Liver (tissue), 8 donors: ENCODE measurements at regions not wholly inside any gene's neighbourhood (a gene's known extent, or its start where the extent isn't known, plus 50 kb on each side); places are given as distances from the start of the nearest gene placed in this dataset.

Experiments used
- DNase-seq: peaks from one replicate; pipeline ENCODE4 v3.0.0-alpha.2; 2017; ENCODE audit warnings: low spot score
- H3K27ac ChIP-seq, 2 donors: one replicate each; pipeline ENCODE4 v1.7.0; 2013; ENCODE audit warnings: inconsistent platforms in 2 of 2, low read length in 2 of 2, control low read depth in 1 of 2, low read depth in 1 of 2, mild to moderate bottlenecking in 1 of 2
- H3K27me3 ChIP-seq, 4 donors: one replicate each; pipeline versions ENCODE4 v1.6.1 to v1.7.0; 2013; ENCODE audit warnings: low read length in 3 of 4, inconsistent platforms in 1 of 4, mild to moderate bottlenecking in 1 of 4, moderate library complexity in 1 of 4; ENCODE audit not compliant: control insufficient read depth in 4 of 4, insufficient read depth in 4 of 4
- H3K36me3 ChIP-seq, 4 donors: one replicate each; pipeline versions ENCODE4 v1.6.1 to v1.7.0; 2013; ENCODE audit warnings: low read length in 3 of 4, mild to moderate bottlenecking in 3 of 4, low read depth in 1 of 4, moderate library complexity in 1 of 4; ENCODE audit not compliant: control insufficient read depth in 4 of 4, insufficient read depth in 3 of 4
- H3K4me1 ChIP-seq, 4 donors: one replicate each; pipeline versions ENCODE4 v1.6.1 to v1.7.0; 2013; ENCODE audit warnings: low read length in 3 of 4, mild to moderate bottlenecking in 3 of 4, moderate library complexity in 1 of 4; ENCODE audit not compliant: control insufficient read depth in 4 of 4, insufficient read depth in 4 of 4
- H3K4me3 ChIP-seq, 3 donors: one replicate each; pipeline versions ENCODE4 v1.6.1 to v1.7.0; 2013; ENCODE audit warnings: low read length in 3 of 3, control low read depth in 1 of 3, low read depth in 1 of 3, mild to moderate bottlenecking in 1 of 3
- H3K9ac ChIP-seq, 2 donors: one replicate each; pipeline ENCODE4 v1.7.0; 2013; ENCODE audit warnings: low read length in 2 of 2, mild to moderate bottlenecking in 2 of 2, moderate library complexity in 2 of 2, control low read depth in 1 of 2, low read depth in 1 of 2
- H3K9me3 ChIP-seq, 4 donors: one replicate each; pipeline versions ENCODE4 v1.6.1 to v1.7.0; 2013; ENCODE audit warnings: low read length in 3 of 4; ENCODE audit not compliant: control insufficient read depth in 4 of 4
- ATF3 ChIP-seq: IDR thresholded peaks from 2 replicates; pipeline ENCODE4 v1.6.1; 2016; ENCODE audit warnings: antibody characterized with exemption
- CTCF ChIP-seq: fragments of 150-350 bp; IDR thresholded peaks from 2 replicates; pipeline ENCODE4 v1.5.1; 2017; ENCODE audit warnings: improper control_type of control experiment, low read depth, low read length; ENCODE audit not compliant: missing input control
- EGR1 ChIP-seq, 2 donors: IDR thresholded peaks; 2 replicates each; pipeline ENCODE4 v1.6.1; 2016 to 2018; ENCODE audit warnings: antibody characterized with exemption in 2 of 2, low read depth in 2 of 2
- FOXA1 ChIP-seq: IDR thresholded peaks from 2 replicates; pipeline ENCODE4 v1.6.1; 2016; ENCODE audit warnings: antibody characterized with exemption
- FOXA2 ChIP-seq: IDR thresholded peaks from 2 replicates; pipeline ENCODE4 v1.6.1; 2016; ENCODE audit warnings: antibody characterized with exemption
- GABPA ChIP-seq, 2 donors: IDR thresholded peaks in 1 of 2; conservative IDR thresholded peaks in 1 of 2; 2 replicates each; pipeline ENCODE4 v1.6.1; 2016; ENCODE audit warnings: antibody characterized with exemption in 2 of 2, mild to moderate bottlenecking in 1 of 2, moderate library complexity in 1 of 2
- HNF4A ChIP-seq, 2 donors: conservative IDR thresholded peaks; 2 replicates each; pipeline ENCODE4 v1.6.1; 2016; ENCODE audit warnings: antibody characterized with exemption in 2 of 2, mild to moderate bottlenecking in 2 of 2
- HNF4G ChIP-seq: IDR thresholded peaks from 2 replicates; pipeline ENCODE4 v1.6.1; 2016; ENCODE audit warnings: antibody characterized with exemption
- JUND ChIP-seq, 2 donors: IDR thresholded peaks; 2 replicates each; pipeline ENCODE4 v1.6.1; 2016; ENCODE audit warnings: antibody characterized with exemption in 2 of 2
- MAX ChIP-seq: IDR thresholded peaks from 2 replicates; pipeline ENCODE4 v1.6.1; 2016; ENCODE audit warnings: antibody characterized with exemption
- NR2F2 ChIP-seq: IDR thresholded peaks from 2 replicates; pipeline ENCODE4 v1.6.1; 2016; ENCODE audit warnings: antibody characterized with exemption
- RAD21 ChIP-seq, 2 donors: IDR thresholded peaks; 2 replicates each; pipeline ENCODE4 v1.6.1; 2016; ENCODE audit warnings: antibody characterized with exemption in 2 of 2, mild to moderate bottlenecking in 2 of 2
- REST ChIP-seq: IDR thresholded peaks from 2 replicates; pipeline ENCODE4 v1.6.1; 2016; ENCODE audit warnings: antibody characterized with exemption, mild to moderate bottlenecking
- RXRA ChIP-seq, 2 donors: IDR thresholded peaks; 2 replicates each; pipeline ENCODE4 v1.6.1; 2017 to 2018; ENCODE audit warnings: antibody characterized with exemption in 2 of 2, mild to moderate bottlenecking in 1 of 2
- SP1 ChIP-seq: IDR thresholded peaks from 2 replicates; pipeline ENCODE4 v1.6.1; 2018; ENCODE audit warnings: antibody characterized with exemption, mild to moderate bottlenecking
- TAF1 ChIP-seq: conservative IDR thresholded peaks from 2 replicates; pipeline ENCODE4 v1.6.1; 2016; ENCODE audit warnings: antibody characterized with exemption, mild to moderate bottlenecking
- YY1 ChIP-seq: IDR thresholded peaks from 2 replicates; pipeline ENCODE4 v1.6.1; 2016; ENCODE audit warnings: antibody characterized with exemption, mild to moderate bottlenecking
- ZBTB33 ChIP-seq: IDR thresholded peaks from 2 replicates; pipeline ENCODE4 v1.6.1; 2016; ENCODE audit warnings: antibody characterized with exemption
- WGBS: extraction: QIAGEN DNeasy Blood & Tissue Kit; methylation state at CpG from one replicate; pipeline ENCODE4 v1.1.7; 2013; 5-methylcytosine and 5-hydroxymethylcytosine counted together
- donor health status: healthy.
- donor health status: healthy.
- donor health status: healthy.
- donor health status: healthy.
- donor health status: healthy.

GRCh38 chr5:18876565-18876964 is 1111.4 kb downstream of the CDH18 start (continued):
- TF ChIP-seq CTCF = no peak
- no peak for TF ChIP-seq HNF4G
- TF ChIP-seq TAF1 = no peak
- TF ChIP-seq JUND (IDR thresholded peaks at IDR 0.05) = no peak
- no peak for TF ChIP-seq ATF3
- TF ChIP-seq MAX = no peak

- TF ChIP-seq FOXA2 (no peak), EGR1 (IDR thresholded peaks at IDR 0.05; ENCODE audit: low read depth in 2 of 2) (no peak), NR2F2 (no peak), RAD21 (IDR thresholded peaks at IDR 0.05) (no peak), REST (no peak), SP1 (no peak)
- H3K9me3 ChIP-seq = no peaks in the 10 kb centered on the region
- H3K27me3 ChIP-seq = no peaks in the 10 kb centered on the region
- no peak overlapping the region for H3K27ac ChIP-seq
- no peak overlapping the region for H3K9ac ChIP-seq
- H3K4me1 ChIP-seq = no peaks in the 10 kb centered on the region
- no peaks in the 10 kb centered on the region for H3K36me3 ChIP-seq
- DNase-seq = no peak
- WGBS = 98% methylated on average over 1 of the region's 1 CpG
- H3K4me3 ChIP-seq = no peak overlapping the region
Measured at GRCh38 chr5:18881615-18882014, 1106.4 kb downstream of the CDH18 start.

- no peaks in the 10 kb centered on the region for H3K36me3 ChIP-seq
Measured at GRCh38 chr5:18882154-18882553, 1105.8 kb downstream of the CDH18 start.

More at GRCh38 chr5:18882154-18882553, 1105.8 kb downstream of the CDH18 start:
- no peaks in the 10 kb centered on the region for H3K9me3 ChIP-seq
- H3K4me1 ChIP-seq = no peaks in the 10 kb centered on the region
- H3K9ac ChIP-seq = no peak overlapping the region
- no peak overlapping the region for H3K4me3 ChIP-seq
- H3K27me3 ChIP-seq = no peaks in the 10 kb centered on the region
- DNase-seq = no peak
- no peak for TF ChIP-seq RAD21 (IDR thresholded peaks at IDR 0.05)
- no peak for TF ChIP-seq YY1
- no peak for TF ChIP-seq GABPA (IDR thresholded peaks at IDR 0.05 in 1 of 2, conservative IDR thresholded peaks at IDR 0.05 in 1 of 2)
- TF ChIP-seq HNF4A (conservative IDR thresholded peaks at IDR 0.05) = no peak
- TF ChIP-seq RXRA (IDR thresholded peaks at IDR 0.05) = no peak
- TF ChIP-seq HNF4G = no peak
- TF ChIP-seq ZBTB33 = no peak
- TF ChIP-seq EGR1 (IDR thresholded peaks at IDR 0.05; ENCODE audit: low read depth in 2 of 2) = no peak
- no peak for TF ChIP-seq TAF1
- no peak for TF ChIP-seq FOXA1
- no peak for TF ChIP-seq ATF3
- TF ChIP-seq REST = no peak
- TF ChIP-seq JUND (IDR thresholded peaks at IDR 0.05) = no peak
- no peak overlapping the region for H3K27ac ChIP-seq
- WGBS = 72% methylated on average over 3 of the region's 3 CpGs
